H1 (cell line): ENCODE measurements at regions not wholly inside any gene's neighbourhood (a gene's known extent, or its start where the extent isn't known, plus 50 kb on each side); places are given as distances from the start of the nearest gene placed in this dataset.
A peak's percentile ranks its signal among the peaks of the same experiment; 100 is the strongest.

Source experiments
- CTCF ChIA-PET: fragments of 300-600 bp; sonication (Branson Sonifier 250); formaldehyde crosslinking; loops from one replicate; lab custom pipeline; 2021; ENCODE audit not compliant: partially characterized antibody; lab: Charles Lee
- POLR2A ChIA-PET: fragments of 300-600 bp; sonication (Branson Sonifier 250); formaldehyde crosslinking; loops from one replicate; lab custom pipeline; 2021; ENCODE audit warnings: inconsistent platforms; ENCODE audit not compliant: partially characterized antibody; lab: Charles Lee
- DNase-seq, 2 experiments: peaks; one replicate each; pipeline versions ENCODE4 v3.0.0 to v3.0.0-alpha.2; 2010 to 2022; ENCODE audit warnings: low spot score in 2 of 2, low read depth in 1 of 2, mixed read lengths in 1 of 2
- FAIRE-seq: peaks from 2 replicates; lab custom pipeline; 2011; peaks lifted over from hg19 to GRCh38; lab: Jason Lieb, UNC
- H2AFZ ChIP-seq: 2 replicates; pipeline ENCODE4 v1.8.1; 2012; ENCODE audit warnings: low read length, inconsistent platforms
- H2AK5ac ChIP-seq: 2 replicates; pipeline ENCODE4 v1.6.1; 2013; ENCODE audit warnings: low read depth, low read length
- H2BK120ac ChIP-seq: replicated peaks from 2 replicates; pipeline ENCODE3; 2013; ENCODE audit warnings: low read depth, low read length, inconsistent platforms
- H2BK12ac ChIP-seq: 2 replicates; pipeline ENCODE4 v1.6.1; 2013; ENCODE audit warnings: low read depth, low read length
- H2BK15ac ChIP-seq: 2 replicates; pipeline ENCODE4 v1.6.1; 2013; ENCODE audit warnings: low read length
- H2BK20ac ChIP-seq: 2 replicates; pipeline ENCODE4 v1.6.1; 2013; ENCODE audit warnings: low read length
- H2BK5ac ChIP-seq: 2 replicates; pipeline ENCODE4 v1.6.1; 2013; ENCODE audit warnings: low read depth, low read length
- H3K14ac ChIP-seq: 2 replicates; pipeline ENCODE4 v1.6.1; 2013; ENCODE audit warnings: inconsistent platforms; ENCODE audit not compliant: insufficient read length
- H3K18ac ChIP-seq: 2 replicates; pipeline ENCODE4 v1.6.1; 2013; ENCODE audit warnings: low read length; ENCODE audit errors: extremely low read depth
- H3K23ac ChIP-seq: 2 replicates; pipeline ENCODE4 v1.6.1; 2013; ENCODE audit warnings: inconsistent platforms; ENCODE audit not compliant: insufficient read length
- H3K23me2 ChIP-seq: 2 replicates; pipeline ENCODE4 v1.6.1; 2013; ENCODE audit warnings: low read depth, low read length
- H3K27ac ChIP-seq: 2 replicates; pipeline ENCODE4 v1.6.1; 2011; ENCODE audit warnings: low read depth, low read length, inconsistent platforms
- H3K27me3 ChIP-seq, 4 experiments: replicated peaks in 1 of 4; 1 replicate in 1 of 4; 2 replicates in 3 of 4; pipeline versions ENCODE4 v1.6.1 to v1.8.1; 2011 to 2013; ENCODE audit warnings: low read length in 3 of 4, mild to moderate bottlenecking in 3 of 4, inconsistent platforms in 2 of 4, mixed read lengths in 2 of 4, moderate library complexity in 1 of 4; ENCODE audit not compliant: control insufficient read depth in 3 of 4, insufficient read depth in 3 of 4; ENCODE audit errors: extremely low read depth in 1 of 4
- H3K36me3 ChIP-seq, 4 experiments: 2 replicates each; pipeline versions ENCODE4 v1.6.1 to v1.8.1; 2011 to 2013; ENCODE audit warnings: mild to moderate bottlenecking in 4 of 4, low read length in 3 of 4, moderate library complexity in 2 of 4, control low read depth in 1 of 4, inconsistent platforms in 1 of 4; ENCODE audit not compliant: insufficient read depth in 4 of 4, control insufficient read depth in 2 of 4
- H3K4ac ChIP-seq: replicated peaks from 2 replicates; pipeline ENCODE3; 2013; ENCODE audit warnings: low read length, low read depth, mixed read lengths, inconsistent platforms; ENCODE audit not compliant: insufficient read length
- H3K4me1 ChIP-seq, 4 experiments: replicated peaks in 1 of 4; 1 replicate in 1 of 4; 2 replicates in 3 of 4; pipeline versions ENCODE4 v1.6.1 to v1.8.1; 2011 to 2013; ENCODE audit warnings: low read length in 3 of 4, inconsistent platforms in 2 of 4, mixed read lengths in 1 of 4; ENCODE audit not compliant: insufficient read depth in 4 of 4, control insufficient read depth in 3 of 4
- H3K4me2 ChIP-seq, 2 experiments: 2 replicates each; pipeline versions ENCODE4 v1.6.1 to v1.8.1; 2011 to 2013; ENCODE audit warnings: low read depth in 2 of 2, low read length in 2 of 2, control low read depth in 1 of 2, inconsistent platforms in 1 of 2, mild to moderate bottlenecking in 1 of 2; ENCODE audit not compliant: insufficient read depth in 1 of 2
- H3K4me3 ChIP-seq, 4 experiments: fragments of 200-600, 300-600 bp in 1 of 4; sonication (generic), shearing (Covaris generic), sonication (Bioruptor Twin) in 1 of 4; 2 replicates each; pipeline versions ENCODE4 v1.5.1 to v1.8.1; 2011 to 2016; ENCODE audit warnings: low read length in 4 of 4, low read depth in 3 of 4, control low read depth in 2 of 4, inconsistent platforms in 2 of 4, mild to moderate bottlenecking in 2 of 4, mixed read lengths in 1 of 4, moderate library complexity in 1 of 4; ENCODE audit not compliant: insufficient read depth in 2 of 4; ENCODE audit errors: extremely low read depth in 1 of 4
- H3K56ac ChIP-seq: replicated peaks from 2 replicates; pipeline ENCODE3; 2013; ENCODE audit warnings: low read depth, mild to moderate bottlenecking, mixed read lengths, low read length, inconsistent platforms; ENCODE audit not compliant: insufficient read length
- H3K79me1 ChIP-seq: 2 replicates; pipeline ENCODE4 v1.6.1; 2013; ENCODE audit warnings: low read depth, low read length, control low read depth
- H3K79me2 ChIP-seq, 2 experiments: 2 replicates each; pipeline versions ENCODE4 v1.6.1 to v1.8.1; 2012 to 2013; ENCODE audit warnings: low read length in 2 of 2, mild to moderate bottlenecking in 2 of 2, inconsistent platforms in 1 of 2; ENCODE audit not compliant: insufficient read depth in 2 of 2, control insufficient read depth in 1 of 2
- H3K9ac ChIP-seq, 4 experiments: replicated peaks in 1 of 4; 1 replicate in 1 of 4; 2 replicates in 3 of 4; pipeline versions ENCODE4 v1.6.1 to v1.8.1; 2011 to 2013; ENCODE audit warnings: low read depth in 3 of 4, low read length in 3 of 4, control low read depth in 2 of 4, mild to moderate bottlenecking in 2 of 4, moderate library complexity in 2 of 4, inconsistent platforms in 1 of 4; ENCODE audit errors: extremely low read depth in 1 of 4
- H3K9me3 ChIP-seq, 2 experiments: 2 replicates each; pipeline versions ENCODE4 v1.6.1 to v1.8.1; 2012 to 2013; ENCODE audit warnings: mild to moderate bottlenecking in 2 of 2, moderate library complexity in 2 of 2, control low read depth in 1 of 2, inconsistent platforms in 1 of 2, low read depth in 1 of 2, low read length in 1 of 2, mixed read lengths in 1 of 2; ENCODE audit not compliant: insufficient read depth in 2 of 2
- H4K20me1 ChIP-seq, 2 experiments: replicated peaks in 1 of 2; 2 replicates each; pipeline versions ENCODE3 to v1.8.1; 2011 to 2013; ENCODE audit warnings: inconsistent platforms in 2 of 2, low read length in 2 of 2, mild to moderate bottlenecking in 1 of 2; ENCODE audit not compliant: insufficient read depth in 2 of 2, control insufficient read depth in 1 of 2
- H4K5ac ChIP-seq: 2 replicates; pipeline ENCODE4 v1.6.1; 2013; ENCODE audit warnings: low read length, low read depth, mixed read lengths, inconsistent platforms; ENCODE audit not compliant: insufficient read length
- H4K8ac ChIP-seq: 2 replicates; pipeline ENCODE4 v1.8.0; 2013; ENCODE audit warnings: mild to moderate bottlenecking, moderate library complexity, low read length, inconsistent platforms; ENCODE audit not compliant: insufficient read depth; ENCODE audit errors: extremely low read depth
- H4K91ac ChIP-seq: replicated peaks from 2 replicates; pipeline ENCODE3; 2013; ENCODE audit warnings: low read length, mixed read lengths, inconsistent platforms; ENCODE audit not compliant: insufficient read length
- CEBPB ChIP-seq: IDR thresholded peaks from 2 replicates; pipeline ENCODE4 v1.6.1; 2012; ENCODE audit warnings: low read depth, low read length
- JUN ChIP-seq: IDR thresholded peaks from 2 replicates; pipeline ENCODE4 v1.6.1; 2011; ENCODE audit warnings: low read depth, mild to moderate bottlenecking, improper control_type of control experiment, low read length
- KDM1A ChIP-seq: fragments of 200-600, 300-600 bp; sonication (generic); IDR thresholded peaks from 2 replicates; pipeline ENCODE4 v1.7.1; 2016; ENCODE audit warnings: mild to moderate bottlenecking, low read length, borderline replicate concordance
- POLR2AphosphoS5 ChIP-seq: IDR thresholded peaks from 2 replicates; pipeline ENCODE4 v1.6.1; 2011; ENCODE audit warnings: low read depth, low read length
- SAP30 ChIP-seq: fragments of 300-600 bp; sonication (generic); IDR thresholded peaks from 2 replicates; pipeline ENCODE4 v1.7.1; 2012; ENCODE audit warnings: low read length, moderate library complexity, mild to moderate bottlenecking, inconsistent platforms; ENCODE audit not compliant: insufficient read depth, insufficient replicate concordance
- YY1 ChIP-seq: IDR thresholded peaks from 2 replicates; pipeline ENCODE4 v1.6.1; 2011; ENCODE audit warnings: low read depth, mild to moderate bottlenecking, low read length
- WGBS, 2 experiments: shearing (Covaris generic) in 1 of 2; methylation state at CpG; one replicate each; pipeline versions ENCODE4 v1.1.6 to v1.1.7; 2013 to 2015; ENCODE audit warnings: low lambda C conversion rate in 2 of 2, mixed read lengths in 2 of 2, inconsistent platforms in 1 of 2, low coverage in 1 of 2, missing lambda C conversion rate in 1 of 2; ENCODE audit not compliant: insufficient replicate concordance in 2 of 2, insufficient coverage in 1 of 2, insufficient read length in 1 of 2; ENCODE audit errors: extremely low coverage in 1 of 2, missing lambda C conversion rate in 1 of 2; 5-methylcytosine and 5-hydroxymethylcytosine counted together
- TF ChIP-seq, protein P1 (sequence below): IDR thresholded peaks from 2 replicates; pipeline ENCODE4 v1.6.1; 2012; ENCODE audit warnings: inconsistent platforms

DNA sequence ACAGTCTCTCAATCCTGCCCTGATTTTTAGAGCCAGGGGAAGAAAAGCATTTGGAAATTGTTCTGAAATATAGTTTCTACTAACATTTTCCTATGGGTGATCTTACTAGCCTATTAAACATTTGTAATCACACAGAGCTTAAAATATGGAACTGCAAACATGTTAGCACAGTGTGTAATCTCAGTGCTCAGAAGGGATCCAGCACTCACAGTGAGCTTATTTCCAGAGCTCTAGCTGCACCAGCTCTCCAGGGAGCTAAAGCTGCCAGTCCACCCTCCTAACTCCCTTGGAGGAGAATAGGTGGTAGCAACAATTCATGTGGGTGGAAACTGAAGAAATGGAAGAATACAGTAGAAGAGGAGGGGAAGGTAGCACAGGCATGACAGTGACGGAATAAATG, 64.9 kb upstream of the SYT1 start:
- Histone ChIP-seq H3K4me1 (no peaks in the 10 kb centered on the region), H3K23me2 (no peaks in the 10 kb centered on the region), H2BK120ac (no peak overlapping the region), H3K4me2 (no peak overlapping the region), H3K9me3 (peaks cover 5% of the 10 kb centered on the region in 2 experiments; a peak in 1 of 4 replicates), H3K4me3 (no peak overlapping the region), H3K4ac (no peak overlapping the region), H3K36me3 (no peaks in the 10 kb centered on the region), H2BK12ac (no peak overlapping the region), H2BK20ac (no peak overlapping the region), H4K5ac (no peak overlapping the region), H3K56ac (no peak overlapping the region), H3K27me3 (peaks cover 0 to 1% (median 0%) of the 10 kb centered on the region in 4 experiments; a peak in 1 of 7 replicates), H4K91ac (no peak overlapping the region), H3K23ac (no peak overlapping the region), H3K79me1 (no peaks in the 10 kb centered on the region), H2AK5ac (no peak overlapping the region), H4K8ac (no peak overlapping the region)
- CTCF ChIA-PET = interaction anchor here (0.9 to 1.1 kb wide), 2 partner anchors 10 to 20 kb away, joined by 3 read pairs; no protein-coding TSS in a partner anchor
- POLR2A ChIA-PET = no interaction called here
- FAIRE-seq (no peak), DNase-seq (no peak)
- 93% methylated on average over 1 of the region's 1 CpG; no CpG with 5 or more reads in 1 of the 2 experiments for WGBS, 2 experiments
- TF ChIP-seq SAP30 = no peak
- TF ChIP-seq, protein P1, sequence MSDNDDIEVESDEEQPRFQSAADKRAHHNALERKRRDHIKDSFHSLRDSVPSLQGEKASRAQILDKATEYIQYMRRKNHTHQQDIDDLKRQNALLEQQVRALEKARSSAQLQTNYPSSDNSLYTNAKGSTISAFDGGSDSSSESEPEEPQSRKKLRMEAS = no peak
- no peak for TF ChIP-seq JUN
- no peak for TF ChIP-seq YY1
- TF ChIP-seq CEBPB = no peak
- TF ChIP-seq KDM1A = no peak
- no peak for TF ChIP-seq POLR2AphosphoS5
- TF ChIP-seq, all 59 proteins: peak for 0
- no peak overlapping the region for H3K14ac ChIP-seq
- H3K9ac ChIP-seq = no peak overlapping the region
- no peak overlapping the region for H3K27ac ChIP-seq
- no peak overlapping the region for H2BK5ac ChIP-seq
- H3K18ac ChIP-seq = no peak overlapping the region
- H2AFZ ChIP-seq = 0 out of 2 replicates have a peak overlapping the region, but pooled peaks have one; percentile 11
- H2BK15ac ChIP-seq = no peak overlapping the region
- H4K20me1 ChIP-seq = no peaks in the 10 kb centered on the region
- no peaks in the 10 kb centered on the region for H3K79me2 ChIP-seq
